Fibroblast of skin of back (primary cell): ENCODE measurements at regions not wholly inside any gene's neighbourhood (a gene's known extent, or its start where the extent isn't known, plus 50 kb on each side); places are given as distances from the start of the nearest gene placed in this dataset.

Source experiments
- DNase-seq: peaks from one replicate; pipeline ENCODE4 v3.0.0-alpha.2; 2013

DNA sequence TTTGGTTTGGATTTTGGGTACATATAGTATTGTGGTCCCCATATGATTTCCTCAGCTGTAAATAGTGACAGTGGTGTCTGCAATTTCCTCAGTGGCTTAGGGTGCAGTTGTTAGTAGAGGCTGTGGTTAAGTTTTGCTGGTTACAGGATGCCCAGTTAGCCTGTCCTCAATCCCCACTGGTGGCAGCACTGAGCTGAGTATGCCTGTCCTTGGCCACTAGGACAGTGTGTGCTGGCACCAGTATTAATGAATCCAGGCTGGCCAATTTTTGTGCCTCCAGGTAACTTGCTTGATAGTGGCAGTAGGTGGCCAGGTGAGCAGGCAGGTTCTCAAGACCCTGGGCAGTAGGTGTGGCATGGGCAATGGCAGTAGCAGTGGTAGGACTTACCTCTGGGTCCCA lies 973.1 kb downstream of the TMEM182 start:
- no peak for DNase-seq

DNA sequence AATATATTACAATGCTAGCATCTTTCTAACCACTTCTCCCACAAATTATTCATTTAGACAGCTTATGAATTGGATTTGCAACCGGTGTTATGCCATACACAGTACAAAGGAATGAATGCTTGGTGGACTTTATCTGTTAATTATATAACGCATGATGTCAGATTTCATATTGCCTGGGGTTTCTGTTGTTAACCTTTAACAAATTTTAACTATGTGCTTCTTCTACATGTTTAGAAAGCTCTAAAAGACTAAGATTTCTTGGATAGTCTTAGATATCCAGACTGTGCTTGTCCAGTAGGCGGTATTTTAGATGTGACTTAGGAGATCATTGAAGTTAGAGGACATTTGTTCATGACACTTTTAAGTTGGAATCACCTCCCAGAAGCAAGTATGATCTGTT lies 976.3 kb downstream of the TMEM182 start:
- no peak for DNase-seq

DNA sequence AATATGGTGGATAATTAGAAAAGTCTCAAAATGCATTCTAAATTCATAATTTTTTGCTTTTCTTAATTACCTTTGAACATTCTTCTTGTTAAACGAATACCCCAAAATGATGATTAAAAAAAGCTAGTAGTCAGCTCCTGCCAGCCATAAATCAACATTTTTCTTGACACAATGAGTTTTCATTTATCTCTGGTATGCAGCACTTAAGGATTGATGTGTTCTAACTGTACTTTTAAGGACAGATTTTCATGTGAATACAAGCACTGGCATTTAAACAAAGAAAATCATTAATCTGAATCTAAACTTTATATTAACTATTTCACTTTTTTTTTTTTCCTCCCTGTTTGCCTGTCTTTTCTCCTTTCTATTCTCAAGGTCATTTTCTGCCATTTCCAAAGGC lies 976.8 kb downstream of the TMEM182 start:
- no peak for DNase-seq

DNA sequence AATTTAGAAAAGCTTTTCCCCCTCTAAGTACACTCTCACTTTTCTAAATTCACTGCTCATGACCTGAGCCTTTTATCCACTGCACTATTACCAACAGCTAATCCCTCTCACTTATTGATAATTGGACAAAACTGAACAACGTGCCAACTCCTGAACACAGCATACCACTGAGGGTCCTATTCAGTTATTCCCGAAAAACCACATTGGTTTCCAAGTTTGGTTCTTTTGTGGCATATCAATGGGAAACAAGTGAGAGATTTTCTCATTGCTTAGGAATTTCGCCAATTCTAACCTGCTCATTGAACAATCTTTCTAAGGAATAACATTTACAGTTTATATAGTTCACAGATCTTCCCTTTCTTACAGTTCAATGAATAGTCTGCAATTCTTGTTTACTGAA lies 977.4 kb downstream of the TMEM182 start:
- DNase-seq: no peak

DNA sequence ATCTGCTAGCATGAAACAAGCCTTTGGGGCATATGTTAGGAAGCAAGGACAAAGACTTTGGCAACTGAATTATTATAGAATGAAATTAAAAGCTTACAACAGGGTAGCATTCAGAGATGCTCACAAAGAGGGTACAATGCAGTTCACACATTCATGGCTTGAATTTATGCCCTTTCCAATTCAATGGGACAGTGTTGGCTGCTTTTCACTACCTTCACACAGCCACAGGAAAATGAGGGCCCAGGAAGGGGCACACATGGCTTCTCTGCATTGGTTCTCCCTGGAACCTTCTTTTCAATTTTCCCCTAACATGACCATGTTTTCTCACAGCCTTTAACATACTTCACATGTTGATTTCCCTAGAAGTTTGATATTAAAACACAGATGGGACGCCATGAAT lies 978.1 kb downstream of the TMEM182 start:
- no peak for DNase-seq

DNA sequence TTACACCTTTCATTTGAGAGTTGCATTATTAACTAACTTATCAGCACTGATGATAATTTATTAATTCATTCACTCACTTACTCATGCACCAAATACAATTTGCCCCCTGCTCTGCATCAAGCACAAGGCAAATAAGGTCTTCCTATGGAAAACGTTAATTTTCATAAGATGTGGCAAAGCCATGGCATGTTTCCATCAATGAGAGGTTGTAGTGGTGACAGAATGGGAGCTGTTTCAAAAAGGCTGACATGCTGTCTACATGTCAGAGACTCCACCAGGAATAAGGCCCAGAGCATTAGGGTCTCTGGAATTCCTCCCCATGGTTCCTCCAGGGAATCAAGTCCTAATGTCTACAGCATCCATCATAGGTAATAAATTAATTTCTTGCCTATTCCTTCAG lies 978.8 kb downstream of the TMEM182 start:
- DNase-seq: no peak

DNA sequence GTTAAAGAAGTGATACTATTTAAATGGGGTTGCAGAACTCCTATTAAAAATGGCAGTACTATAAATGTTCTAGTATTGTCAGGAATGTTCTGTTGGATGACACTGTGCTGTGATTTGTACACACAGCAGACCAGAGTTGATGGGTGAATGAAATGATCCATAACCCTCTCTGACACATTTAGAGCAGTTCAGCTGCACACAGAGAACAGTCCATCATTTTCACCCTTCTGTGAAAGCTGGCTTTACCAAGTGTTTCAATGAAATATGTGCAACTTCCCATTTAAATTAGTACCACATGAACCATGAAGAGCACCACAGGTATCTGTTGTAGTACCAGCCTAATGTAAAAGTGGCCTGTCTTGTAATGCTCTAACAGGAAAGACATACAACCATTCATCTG lies 981.4 kb downstream of the TMEM182 start:
- DNase-seq: no peak

DNA sequence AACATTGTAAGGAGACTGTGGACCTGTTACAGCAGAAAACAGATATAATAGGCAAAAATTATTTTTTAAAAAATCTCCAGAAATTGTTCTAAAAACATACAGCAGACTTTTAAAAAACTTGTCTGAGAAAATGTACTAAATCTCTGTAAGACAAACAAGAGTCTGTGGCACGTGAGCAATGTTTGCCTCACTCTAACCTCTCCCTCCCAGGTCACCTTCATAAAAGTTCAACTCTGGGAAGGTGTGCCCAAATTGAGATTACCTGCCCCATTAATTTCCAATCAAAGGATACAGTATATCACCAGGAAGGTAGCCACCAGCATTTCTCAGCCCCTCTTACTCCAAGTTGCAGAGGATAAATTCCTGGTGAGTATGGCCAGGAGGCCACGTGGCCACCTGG lies 992.7 kb downstream of the TMEM182 start:
- DNase-seq: no peak

DNA sequence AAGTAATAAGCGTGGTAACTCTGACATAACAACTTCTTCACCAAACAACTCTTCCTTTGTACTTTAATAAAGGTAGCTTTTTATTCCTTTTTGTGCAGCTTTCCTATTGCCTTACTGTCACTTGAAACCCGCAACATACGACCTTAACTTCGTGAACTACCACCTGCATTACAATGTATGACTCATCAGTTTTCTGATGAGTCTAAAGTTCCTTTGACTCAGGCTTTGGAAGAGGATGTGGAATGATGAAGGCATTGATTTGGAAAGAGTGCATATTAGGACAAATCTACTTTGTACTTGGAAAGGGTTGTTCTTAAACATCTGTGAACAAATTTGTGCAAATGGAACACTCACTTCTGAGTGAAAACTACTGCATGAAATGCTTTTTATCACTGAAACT lies 1012.1 kb downstream of the TMEM182 start:
- no peak for DNase-seq

DNA sequence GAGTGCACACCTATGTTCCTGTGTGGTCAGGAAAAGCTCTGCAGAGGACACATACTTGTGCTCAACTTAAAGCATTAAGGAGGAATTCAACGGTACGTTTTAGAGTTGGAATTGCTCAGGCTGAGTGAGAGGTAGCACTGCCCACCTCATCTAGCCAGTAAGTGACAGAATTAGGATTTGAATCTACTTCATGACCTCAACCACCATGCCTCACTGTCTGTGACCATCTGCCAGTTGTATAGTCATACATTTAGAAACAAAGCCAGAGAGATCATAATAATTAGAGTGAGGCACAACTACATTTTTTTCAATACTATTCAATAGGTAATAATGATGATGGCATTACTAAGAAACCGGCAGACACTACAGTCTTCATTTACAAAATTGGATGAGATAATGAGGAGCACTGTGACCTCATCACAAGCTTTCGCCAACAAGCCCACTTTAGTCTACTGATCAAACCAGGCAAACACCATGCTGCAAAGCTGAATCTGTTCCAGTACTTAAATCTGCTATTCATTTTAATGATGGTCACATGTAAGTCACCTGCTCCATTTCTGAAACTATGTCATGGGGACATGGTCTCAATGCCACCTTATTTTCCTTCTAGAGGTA lies 1018.4 kb downstream of the TMEM182 start:
- no peak for DNase-seq

DNA sequence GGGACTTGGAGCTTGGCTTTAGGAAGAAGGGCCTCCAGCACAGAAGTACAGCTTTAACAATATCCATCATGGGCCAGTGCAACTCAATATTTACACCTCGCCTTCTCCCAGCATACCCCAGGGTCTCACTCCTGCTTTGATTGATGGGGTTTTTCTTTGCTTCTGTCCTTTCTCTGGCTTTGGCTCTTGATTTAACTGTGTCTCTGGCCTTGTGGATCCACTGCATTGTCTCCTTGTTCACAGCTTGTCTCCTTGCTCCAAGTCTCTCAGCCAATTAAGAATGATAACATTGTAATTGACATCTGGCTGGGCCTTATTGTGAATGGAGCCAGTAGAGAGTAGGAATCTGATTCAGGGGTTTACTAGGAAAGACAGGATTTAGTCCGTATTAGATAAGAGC lies 1019.5 kb downstream of the TMEM182 start:
- no peak for DNase-seq

DNA sequence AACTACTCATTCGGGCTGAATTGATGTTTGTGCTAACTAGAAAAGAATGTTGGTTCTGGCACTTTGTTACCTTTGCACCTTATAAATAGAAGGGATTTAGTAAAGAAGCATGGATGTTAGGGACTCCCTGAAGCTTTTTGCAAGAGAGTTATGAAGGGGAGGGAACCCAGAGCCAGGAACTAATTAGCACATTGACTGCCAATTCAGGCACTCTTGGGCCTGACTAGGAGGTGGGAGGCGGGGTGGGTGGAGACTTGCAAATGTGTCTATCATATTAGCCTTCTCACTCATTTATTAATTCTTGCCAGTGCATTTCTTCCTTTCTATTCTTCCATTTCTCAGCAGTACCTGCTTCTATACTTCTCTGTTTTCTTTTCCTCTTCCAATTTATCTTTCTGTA lies 1022.4 kb downstream of the TMEM182 start:
- no peak for DNase-seq

DNA sequence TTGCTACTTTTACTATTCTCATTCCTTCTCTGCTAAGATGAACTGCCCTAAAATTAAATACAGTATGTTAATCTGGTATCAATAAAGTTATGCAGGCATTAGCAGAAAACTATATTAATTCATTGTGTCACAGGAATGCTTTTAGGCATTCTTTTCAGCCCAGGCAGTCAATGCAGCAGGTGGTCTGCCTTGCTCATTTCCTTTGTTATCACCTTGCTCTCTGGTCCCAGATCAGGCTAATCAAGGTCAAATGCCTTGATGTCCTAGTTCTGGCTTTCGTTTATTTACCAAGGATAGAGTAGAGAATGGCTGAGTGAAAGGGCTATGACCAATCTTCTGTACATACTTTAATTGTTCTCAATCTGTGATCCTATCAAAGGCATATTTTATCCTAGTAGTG lies 1023.6 kb downstream of the TMEM182 start:
- DNase-seq: no peak

DNA sequence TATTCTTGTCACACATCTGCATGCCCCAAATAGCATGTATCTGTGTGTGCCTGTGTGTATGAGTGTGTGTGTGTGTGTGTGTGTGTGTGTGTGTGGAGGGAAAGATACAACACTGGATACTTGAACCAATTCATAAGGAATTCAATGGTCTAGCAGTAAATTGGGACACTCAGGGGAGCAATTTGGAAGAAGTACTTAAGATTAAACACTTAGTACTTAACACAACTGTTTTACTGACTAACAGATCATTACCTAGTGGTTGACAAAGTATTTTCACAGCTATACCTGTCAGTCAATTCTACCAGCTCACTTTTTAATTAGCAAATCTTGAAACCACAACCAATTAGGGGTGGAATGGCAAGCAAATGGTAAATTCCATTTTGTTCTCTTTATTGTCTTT lies 1024.1 kb downstream of the TMEM182 start:
- no peak for DNase-seq

DNA sequence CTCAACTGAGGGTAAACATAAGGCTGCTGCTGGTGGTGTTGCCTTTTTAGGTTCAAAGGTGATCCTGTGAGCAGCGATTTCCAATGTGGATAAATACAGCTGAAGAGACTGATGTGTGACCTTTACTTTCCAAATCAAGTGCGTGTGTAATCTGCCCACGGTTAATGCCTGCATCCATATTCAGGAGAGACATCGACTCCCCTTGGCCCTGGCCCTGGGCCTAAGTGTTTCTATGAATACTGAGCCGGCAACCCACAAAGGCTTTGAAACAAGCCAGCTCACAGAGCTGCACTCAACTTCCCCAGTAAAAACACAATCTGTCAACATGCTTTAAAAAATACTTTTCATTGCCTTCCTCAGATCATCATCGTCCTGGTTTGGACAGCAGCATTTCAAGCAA lies 1026.6 kb downstream of the TMEM182 start:
- no peak for DNase-seq

DNA sequence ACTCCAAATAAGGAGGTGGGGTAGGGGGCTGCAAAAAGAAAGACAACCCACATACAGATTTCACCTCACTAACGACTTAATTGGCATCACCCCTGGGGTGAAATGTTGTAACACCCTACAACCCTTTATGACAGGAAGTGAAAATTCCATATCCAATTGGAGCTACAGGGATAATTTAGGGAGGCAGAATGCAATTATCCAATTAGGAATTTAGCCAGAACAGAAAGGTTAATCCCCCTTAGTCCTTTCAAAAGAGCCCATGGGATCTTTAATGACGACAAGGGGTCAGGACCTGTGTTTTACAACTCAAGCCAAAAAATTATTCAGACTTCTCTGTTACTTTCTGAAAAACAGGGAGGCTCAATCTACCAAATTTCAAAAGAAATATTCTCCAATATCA lies 1027.1 kb downstream of the TMEM182 start:
- DNase-seq: no peak

DNA sequence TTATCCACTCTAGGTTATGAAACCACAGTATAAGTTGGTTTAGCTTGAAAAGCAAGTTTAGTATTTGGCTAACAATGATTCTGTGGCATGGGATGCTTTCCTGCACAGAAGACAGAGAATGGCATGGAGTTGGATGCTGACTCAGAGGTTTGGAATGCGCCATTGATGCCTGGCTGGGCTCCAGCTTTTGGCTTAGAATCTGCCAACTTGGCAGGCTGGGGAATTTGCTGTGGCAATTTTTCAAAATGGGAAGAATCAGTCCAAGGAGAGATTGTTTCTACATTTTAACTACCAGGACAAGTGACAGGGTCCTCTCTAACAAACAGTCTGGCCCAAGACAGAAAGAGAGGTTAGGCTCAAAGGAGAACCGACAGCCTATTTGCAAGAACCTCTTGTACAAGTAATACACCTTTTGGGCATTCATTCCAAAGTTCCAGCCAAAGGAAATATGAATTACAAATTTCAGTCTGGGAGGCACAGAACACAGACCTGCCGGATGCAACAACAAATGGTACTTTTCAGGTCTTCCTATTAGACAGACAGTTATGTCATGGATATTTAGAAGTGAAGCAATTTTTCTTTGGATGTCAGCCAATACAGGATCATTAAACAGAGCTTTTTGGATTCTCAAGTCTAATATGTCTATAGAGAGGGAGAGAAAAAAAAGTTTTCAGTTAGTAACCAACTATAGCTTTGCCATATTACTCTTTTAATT lies 1027.7 kb downstream of the TMEM182 start:
- DNase-seq: peak; percentile 77

DNA sequence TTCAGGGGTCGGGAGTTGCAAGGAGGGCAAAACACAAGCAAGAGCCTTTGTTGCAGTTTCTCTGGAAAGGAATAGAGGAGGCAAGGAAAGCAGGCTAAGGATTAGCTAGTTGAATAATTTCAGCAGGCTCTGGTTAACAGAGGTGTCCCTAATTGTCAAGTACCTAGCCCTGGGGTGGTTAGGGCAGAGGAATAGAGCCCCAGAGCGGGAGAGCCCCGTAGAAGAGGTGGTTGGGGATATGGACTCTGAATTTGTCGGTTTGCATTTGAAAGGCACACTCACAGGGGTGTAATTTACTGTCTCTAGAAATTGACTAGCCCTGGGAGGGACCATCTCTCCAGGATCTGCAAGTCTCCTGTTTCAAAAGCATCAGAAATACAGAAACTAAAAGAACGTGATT lies 1030.2 kb downstream of the TMEM182 start:
- DNase-seq: no peak

DNA sequence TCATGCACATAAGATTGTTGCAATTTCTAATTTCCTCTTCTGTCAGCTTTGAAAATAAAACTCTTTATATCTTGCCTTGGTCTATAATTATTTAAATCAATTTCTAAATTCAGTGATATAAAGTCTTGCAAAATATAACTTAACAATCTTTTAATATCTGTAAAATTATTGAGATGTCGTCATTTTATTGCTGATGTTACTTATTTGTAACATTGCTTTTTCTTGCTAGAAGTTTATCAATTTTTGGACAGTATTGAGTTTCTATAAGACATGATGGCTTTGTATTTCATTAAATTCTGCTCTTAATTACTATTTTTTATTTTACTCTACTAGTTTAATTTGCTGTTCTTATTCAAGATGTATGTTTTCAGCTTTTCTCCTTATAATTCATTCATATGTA lies 1036.5 kb downstream of the TMEM182 start:
- DNase-seq: no peak

DNA sequence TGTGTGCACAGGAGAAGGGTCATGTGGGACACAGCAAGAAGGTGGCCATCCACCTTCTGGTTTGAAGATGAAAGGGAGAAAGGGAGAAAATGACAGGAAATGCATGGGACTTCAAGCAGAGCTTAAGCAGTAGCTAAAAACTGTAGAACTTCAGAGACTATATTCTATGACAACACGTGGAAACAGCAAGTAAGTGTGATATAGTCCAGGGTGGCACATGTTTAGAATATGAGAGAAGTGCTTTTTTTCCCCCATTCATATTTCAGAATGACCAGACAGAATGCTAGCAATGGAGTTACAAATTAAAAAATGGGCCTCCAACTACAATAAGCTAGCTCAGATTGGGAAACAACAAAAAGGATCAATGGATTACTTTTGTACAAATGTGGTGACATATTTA lies 1042.2 kb downstream of the TMEM182 start:
- no peak for DNase-seq

DNA sequence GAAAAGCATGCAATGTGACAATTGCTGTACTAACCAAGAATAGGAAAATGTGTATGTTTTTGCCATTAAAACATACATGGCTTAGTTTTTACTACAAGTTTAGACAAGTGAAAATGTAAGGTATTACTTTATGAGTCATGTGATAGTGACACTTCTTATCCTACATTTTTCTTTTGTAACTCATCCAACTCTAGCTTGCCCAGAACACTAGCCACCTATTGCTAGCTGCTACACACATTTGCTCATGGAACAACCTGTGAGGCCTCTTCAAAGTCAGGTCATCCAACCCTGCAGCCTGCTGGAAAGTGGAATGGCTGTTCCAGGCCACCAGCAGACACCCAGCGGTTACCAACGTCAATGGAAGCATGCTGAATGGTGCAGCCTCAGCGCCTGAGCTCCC lies 1043.9 kb downstream of the TMEM182 start:
- DNase-seq: peak; percentile 4

DNA sequence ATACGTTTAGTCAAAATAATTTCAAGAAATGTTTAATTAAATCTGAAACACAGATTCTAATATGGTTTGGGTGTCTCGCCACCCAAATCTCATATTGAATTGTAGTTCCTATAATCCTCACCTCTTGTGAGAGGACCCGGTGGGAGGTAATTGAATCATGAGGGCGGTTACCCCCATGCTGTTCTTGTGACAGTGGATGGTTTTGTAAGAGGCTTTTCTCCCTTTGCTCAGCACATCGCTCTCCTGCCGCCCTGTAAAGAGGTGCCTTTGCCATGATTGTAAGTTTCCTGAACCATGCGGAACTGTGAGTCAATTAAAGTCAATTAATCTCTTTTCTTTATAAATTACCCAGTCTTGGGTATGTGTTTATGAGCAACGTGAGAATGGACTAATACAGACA lies 1045.1 kb upstream of the POU3F3 start:
- DNase-seq: no peak

DNA sequence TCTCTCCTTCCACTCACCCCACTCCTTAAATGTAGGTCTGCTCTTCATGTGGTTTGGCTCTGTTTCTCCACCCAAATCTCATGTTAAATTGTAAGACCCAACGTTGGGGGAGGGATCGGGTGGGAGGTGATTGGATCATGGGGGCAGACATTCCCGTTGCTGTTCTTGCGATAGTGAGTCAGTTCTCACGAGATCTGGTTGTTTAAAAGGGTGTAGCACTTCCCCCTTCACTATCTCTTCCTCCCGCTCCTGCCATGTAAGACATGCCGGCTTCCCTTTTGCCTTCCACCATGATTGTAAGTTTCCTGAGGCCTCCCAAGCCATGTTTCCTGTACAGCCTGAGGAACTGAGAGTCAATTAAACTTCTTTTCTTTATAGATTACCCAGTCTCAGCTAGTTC lies 1044.5 kb upstream of the POU3F3 start:
- DNase-seq: no peak

DNA sequence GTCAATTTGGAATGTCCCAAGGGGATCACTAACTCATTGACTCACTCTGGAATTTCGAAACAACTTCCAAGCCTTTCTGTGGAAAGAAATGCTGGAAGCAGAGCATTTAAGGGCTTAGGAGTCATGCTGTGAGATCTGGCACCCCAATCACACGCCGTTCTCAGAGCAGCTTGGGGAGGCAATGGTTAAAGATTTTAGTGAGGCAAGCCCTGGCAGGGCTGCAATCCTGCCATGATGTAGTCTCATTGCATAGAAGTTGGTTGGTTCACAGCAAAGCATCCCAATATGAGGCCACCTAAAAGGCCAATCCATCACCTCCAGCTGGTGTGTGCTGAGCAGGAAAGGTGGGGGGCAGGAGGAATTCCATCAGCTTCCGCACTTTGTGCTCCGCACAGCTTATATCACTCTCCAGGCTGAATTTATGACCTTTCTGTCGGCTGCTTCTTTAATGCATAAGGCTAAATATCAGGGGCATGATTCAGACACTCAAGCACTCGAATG lies 1043.9 kb upstream of the POU3F3 start:
- DNase-seq: peak; percentile 89

DNA sequence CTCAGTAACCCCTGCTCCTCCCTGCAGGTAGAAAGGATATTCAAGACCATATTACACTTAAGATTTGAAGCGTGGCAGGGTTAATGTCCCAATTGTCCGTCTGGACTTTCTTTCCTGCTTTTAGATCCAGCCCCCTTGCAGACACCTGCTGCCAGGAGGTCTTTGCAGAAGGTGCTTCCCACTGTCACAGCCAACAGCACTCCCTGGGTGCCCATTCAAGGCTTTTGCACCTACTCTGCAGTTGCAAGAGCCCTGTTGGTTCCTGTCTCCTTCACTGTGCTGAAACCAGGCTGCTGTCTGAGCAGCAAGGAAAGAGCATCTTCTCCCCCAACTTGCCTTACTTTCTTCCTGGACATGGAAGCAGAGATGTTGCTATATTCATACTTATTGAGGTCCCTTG lies 1043.0 kb upstream of the POU3F3 start:
- DNase-seq: no peak
